Brain microvascular endothelial cell (primary cell): ENCODE measurements at regions not wholly inside any gene's neighbourhood (a gene's known extent, or its start where the extent isn't known, plus 50 kb on each side); places are given as distances from the start of the nearest gene placed in this dataset.

Experiments
- DNase-seq: peaks from one replicate; pipeline ENCODE4 v3.0.0-alpha.2; 2020
- H3K27ac ChIP-seq: fragments of 250-450 bp; sonication (Bioruptor Pico); 2 replicates; pipeline ENCODE4 v1.5.1; 2020; ENCODE audit warnings: mild to moderate bottlenecking, moderate library complexity
- H3K27me3 ChIP-seq: fragments of 250-450 bp; sonication (Bioruptor Pico); replicated peaks from 2 replicates; pipeline ENCODE4 v1.5.1; 2020; ENCODE audit warnings: mild to moderate bottlenecking
- H3K36me3 ChIP-seq: fragments of 250-450 bp; sonication (Bioruptor Pico); replicated peaks from 2 replicates; pipeline ENCODE4 v1.5.1; 2020; ENCODE audit warnings: mild to moderate bottlenecking
- H3K4me3 ChIP-seq: 2 replicates; pipeline ENCODE4 v1.5.1; 2011; ENCODE audit warnings: low read depth, mild to moderate bottlenecking, control low read depth, low read length, moderate library complexity
- CTCF ChIP-seq: IDR thresholded peaks from 2 replicates; pipeline ENCODE4 v1.5.1; 2011; ENCODE audit warnings: low read depth, mild to moderate bottlenecking, moderate library complexity, low read length, control low read depth, inconsistent platforms; ENCODE audit errors: missing control alignments
- in situ Hi-C: cut with HindIII; loops from 2 replicates; pipeline ENCODE4 v1.10.0; 2017; ENCODE audit warnings: low sequenced_read_pairs, low pct_ligation_motif_present

DNA sequence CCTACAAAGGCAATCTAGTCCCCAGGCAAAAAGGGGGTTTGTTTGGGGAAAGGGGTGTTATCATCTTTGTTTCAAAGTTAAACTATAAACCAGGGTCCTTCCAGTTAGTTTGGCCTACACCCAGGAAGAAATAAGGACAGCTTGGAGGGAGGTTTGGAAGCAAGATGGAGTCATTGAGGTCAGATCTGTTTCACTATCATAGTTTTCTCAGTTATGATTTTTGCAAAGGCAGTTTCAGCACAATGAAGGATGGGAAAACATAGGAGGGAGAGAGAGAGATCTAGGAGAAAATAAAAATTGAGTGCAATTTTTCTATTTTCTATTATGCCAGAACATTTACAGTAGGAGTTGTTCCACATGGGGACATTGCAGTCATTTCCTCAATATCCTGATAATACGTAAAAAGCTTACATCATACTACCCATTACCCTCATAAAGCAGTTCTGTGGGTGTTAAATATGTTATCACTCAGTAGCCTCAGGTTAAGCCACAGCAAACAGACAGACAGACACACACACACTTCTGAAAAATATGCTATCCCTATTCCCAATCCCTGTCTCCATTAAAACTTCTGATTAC, 401.3 kb upstream of the FAT3 start:
- no peak overlapping the region for H3K4me3 ChIP-seq
- no peaks in the 10 kb centered on the region for H3K36me3 ChIP-seq
- in situ Hi-C loops = no loop called here
- TF ChIP-seq CTCF = no peak
- no peak for DNase-seq
- H3K27ac ChIP-seq = no peak overlapping the region
- no peaks in the 10 kb centered on the region for H3K27me3 ChIP-seq

DNA sequence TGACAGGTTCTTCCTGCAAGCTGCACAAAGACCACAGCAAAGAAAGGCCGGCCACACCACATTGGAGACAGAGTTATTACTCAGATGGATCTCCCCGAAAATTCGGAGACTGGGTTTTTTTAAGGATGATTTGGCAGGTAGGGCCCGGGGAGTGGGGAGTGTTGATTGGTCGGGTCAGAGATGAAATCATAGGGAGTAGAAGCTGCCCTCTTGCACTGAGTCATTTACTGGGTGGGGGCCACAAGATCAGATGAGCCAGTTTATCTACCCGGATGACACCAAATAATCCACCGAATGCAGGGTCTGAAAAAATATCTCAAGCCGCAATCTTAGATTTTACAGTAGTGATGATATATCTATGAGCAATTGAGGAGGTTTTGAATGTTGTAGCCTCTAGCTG, 401.8 kb upstream of the FAT3 start:
- in situ Hi-C loops = no loop called here
- Histone ChIP-seq H3K27ac (no peak overlapping the region), H3K27me3 (no peaks in the 10 kb centered on the region), H3K4me3 (no peak overlapping the region), H3K36me3 (no peaks in the 10 kb centered on the region)
- DNase-seq = no peak
- no peak for TF ChIP-seq CTCF

DNA sequence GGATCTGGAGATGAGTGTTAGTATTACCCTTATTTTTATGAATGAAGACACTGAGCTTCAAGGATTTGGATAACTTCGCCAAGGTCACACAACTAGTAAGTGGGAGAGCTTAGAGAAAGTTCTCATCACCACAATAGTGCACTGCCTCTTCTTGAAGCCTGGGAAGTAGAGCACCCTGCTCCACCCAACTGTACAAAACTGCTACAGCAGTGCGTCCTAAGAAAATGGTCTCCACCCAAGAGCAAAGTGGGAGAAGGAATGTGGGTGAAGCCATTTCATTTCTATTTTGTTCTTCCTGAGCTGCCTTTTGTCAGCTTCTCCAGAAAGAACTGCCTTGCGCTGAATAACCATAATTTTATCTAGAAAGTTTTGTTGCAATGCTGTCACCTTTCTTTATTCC, 403.9 kb upstream of the FAT3 start:
- in situ Hi-C loops = no loop called here
- DNase-seq = no peak
- no peak for TF ChIP-seq CTCF
- Histone ChIP-seq H3K4me3 (no peak overlapping the region), H3K27me3 (no peaks in the 10 kb centered on the region), H3K36me3 (no peaks in the 10 kb centered on the region), H3K27ac (no peak overlapping the region)

DNA sequence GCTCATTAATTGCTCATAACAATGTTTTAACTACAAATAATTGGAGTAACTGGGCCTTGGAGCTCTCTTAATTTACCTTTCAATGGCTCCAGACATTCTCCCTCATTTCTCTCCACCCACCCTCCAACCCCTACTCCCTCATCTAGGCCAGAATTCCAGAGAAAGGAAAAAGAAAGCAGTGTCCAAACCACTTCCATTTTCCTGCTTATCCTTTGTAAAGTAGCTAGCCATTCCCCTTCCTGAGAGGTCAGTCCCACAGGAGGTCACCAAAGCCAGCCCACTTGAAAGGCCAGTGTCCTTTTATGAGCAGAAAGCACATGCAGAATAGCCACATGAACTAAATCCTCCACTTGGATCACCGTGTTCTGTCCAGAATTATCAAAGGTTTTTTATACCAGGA, 404.8 kb upstream of the FAT3 start:
- H3K4me3 ChIP-seq = no peak overlapping the region
- DNase-seq = no peak
- H3K27ac ChIP-seq = no peak overlapping the region
- in situ Hi-C loops = no loop called here
- H3K36me3 ChIP-seq = no peaks in the 10 kb centered on the region
- no peaks in the 10 kb centered on the region for H3K27me3 ChIP-seq
- TF ChIP-seq CTCF = no peak

- H3K36me3 ChIP-seq = no peaks in the 10 kb centered on the region
- H3K4me3 ChIP-seq = no peak overlapping the region
- H3K27ac ChIP-seq = no peak overlapping the region
- H3K27me3 ChIP-seq = no peaks in the 10 kb centered on the region
- no peak for TF ChIP-seq CTCF
- in situ Hi-C loops = no loop called here
- DNase-seq = no peak
Observed at GRCh38 chr11:91819195-91819594, 405.4 kb upstream of the FAT3 start.

DNA sequence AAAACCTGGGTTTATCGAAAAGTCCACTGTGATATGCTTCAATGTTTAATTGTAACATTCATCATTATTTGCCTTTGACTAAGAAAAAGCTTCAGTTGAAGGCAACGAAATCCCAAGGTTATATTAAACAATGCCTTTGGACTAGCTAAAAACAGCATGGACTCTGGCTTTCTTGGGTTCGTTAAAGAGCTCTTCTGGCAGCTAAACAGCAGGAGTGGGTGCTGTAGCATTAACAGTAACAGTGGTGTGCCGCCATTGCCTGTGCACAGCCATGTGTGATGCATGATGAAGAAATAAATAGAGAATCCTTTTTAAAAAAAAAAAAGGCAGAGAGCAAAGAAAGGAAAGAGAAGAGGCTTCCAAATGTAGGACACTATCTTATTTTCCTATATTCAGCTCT, 406.6 kb upstream of the FAT3 start:
- no peak for DNase-seq
- no peak for TF ChIP-seq CTCF
- H3K27ac ChIP-seq = no peak overlapping the region
- no peaks in the 10 kb centered on the region for H3K36me3 ChIP-seq
- no peak overlapping the region for H3K4me3 ChIP-seq
- no peaks in the 10 kb centered on the region for H3K27me3 ChIP-seq
- in situ Hi-C loops = no loop called here
